ENCODE measurements at regions not wholly inside any gene's neighbourhood (a gene's known extent, or its start where the extent isn't known, plus 50 kb on each side); places are given as distances from the start of the nearest gene placed in this dataset.
"Not testable (repeated sequence)": the region's sequence is repeated elsewhere in the genome, so short reads cannot be mapped to it uniquely, and the experiment has no call there.

GRCh38 chr1:244297087-244297486, 154.6 kb downstream of the ADSS2 start:
- no peak for DNase-seq

- no peak for DNase-seq
Observed at GRCh38 chr1:244297616-244298015, 154.1 kb downstream of the ADSS2 start.

GRCh38 chr1:244300029-244300375, 151.7 kb downstream of the ADSS2 start:
- DNase-seq = not testable (repeated sequence)

GRCh38 chr1:244301595-244302130, 150.0 kb downstream of the ADSS2 start:
- no peak for DNase-seq

GRCh38 chr1:244302876-244303609, 148.7 kb downstream of the ADSS2 start:
- DNase-seq = no peak

GRCh38 chr1:244303610-244303969, 148.1 kb downstream of the ADSS2 start:
- DNase-seq = no peak

GRCh38 chr1:244304156-244304555, 147.6 kb downstream of the ADSS2 start:
- DNase-seq = no peak

GRCh38 chr1:244304656-244305055, 147.1 kb downstream of the ADSS2 start:
- no peak for DNase-seq

- no peak for DNase-seq
Observed at GRCh38 chr1:244305776-244306341, 145.8 kb downstream of the ADSS2 start.

GRCh38 chr1:244306544-244306943, 145.2 kb downstream of the ADSS2 start:
- DNase-seq = no peak

- not testable (repeated sequence) for DNase-seq
Observed at GRCh38 chr1:244309191-244309590, 142.5 kb downstream of the ADSS2 start.

GRCh38 chr1:244311784-244312532, 139.8 kb downstream of the ADSS2 start:
- DNase-seq = no peak

- no peak for DNase-seq
Observed at GRCh38 chr1:244313346-244313745, 138.4 kb downstream of the ADSS2 start.

GRCh38 chr1:244314921-244315559, 136.7 kb downstream of the ADSS2 start:
- no peak for DNase-seq

GRCh38 chr1:244315996-244316395, 135.7 kb downstream of the ADSS2 start:
- no peak for DNase-seq

- no peak for DNase-seq
Observed at GRCh38 chr1:244316407-244316806, 135.3 kb downstream of the ADSS2 start.

GRCh38 chr1:244316986-244317655, 134.6 kb downstream of the ADSS2 start:
- DNase-seq = no peak

- DNase-seq = no peak
Observed at GRCh38 chr1:244318078-244318477, 133.6 kb downstream of the ADSS2 start.

GRCh38 chr1:244318512-244318911, 133.2 kb downstream of the ADSS2 start:
- DNase-seq = no peak

GRCh38 chr1:244319283-244320132, 132.2 kb downstream of the ADSS2 start:
- DNase-seq = no peak

GRCh38 chr1:244322181-244322580, 129.5 kb downstream of the ADSS2 start:
- DNase-seq = no peak

Data from right lung (tissue), 2 donors.